Liver (tissue), 3 donors: ENCODE measurements at regions not wholly inside any gene's neighbourhood (a gene's known extent, or its start where the extent isn't known, plus 50 kb on each side); places are given as distances from the start of the nearest gene placed in this dataset.

ENCODE experiments used
- RAD21 ChIP-seq, 2 donors: IDR thresholded peaks; 2 replicates each; pipeline ENCODE4 v1.6.1; 2016; ENCODE audit warnings: antibody characterized with exemption in 2 of 2, mild to moderate bottlenecking in 2 of 2
- TF ChIP-seq, protein P1 (sequence below): fragments of 150-350 bp; IDR thresholded peaks from 2 replicates; pipeline ENCODE4 v1.5.1; 2017; ENCODE audit warnings: improper control_type of control experiment, low read depth, low read length; ENCODE audit not compliant: missing input control
- donor health status: healthy.
- donor health status: healthy.

DNA sequence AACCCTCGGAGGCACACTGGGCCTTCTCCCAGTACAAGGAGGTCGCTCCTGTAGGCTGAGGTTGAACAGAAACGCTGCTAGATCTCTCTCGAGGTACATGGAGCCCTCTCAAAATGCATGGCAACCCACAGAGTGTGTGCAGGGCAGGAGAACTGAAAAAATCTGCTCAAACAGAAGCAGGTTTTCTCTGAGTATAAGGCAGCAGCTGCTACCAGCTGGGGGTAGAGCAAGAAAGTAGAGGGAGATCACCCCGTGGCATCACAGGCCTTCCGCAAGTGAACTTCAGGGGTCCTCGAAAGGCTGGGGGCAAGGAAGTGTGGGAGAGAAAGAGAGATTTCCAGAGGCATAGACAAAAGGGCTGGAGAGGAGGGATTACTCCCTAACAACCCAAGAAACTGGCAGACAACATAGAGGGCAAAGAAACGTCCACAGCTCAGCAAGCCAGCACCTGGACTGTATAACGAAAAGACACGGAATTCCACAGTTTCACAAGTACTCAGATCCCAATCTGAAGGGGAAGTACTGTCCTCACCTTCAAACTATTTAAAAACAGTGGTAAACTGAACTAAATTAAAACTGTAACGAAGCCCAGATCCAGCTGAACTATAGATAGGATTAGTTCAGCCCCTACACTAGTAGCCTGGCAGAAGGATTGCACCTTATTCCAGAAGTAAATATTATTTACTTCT lies 299.2 kb downstream of the IPMK start:
- no peak for TF ChIP-seq RAD21 (IDR thresholded peaks at IDR 0.05)
- TF ChIP-seq, protein P1, sequence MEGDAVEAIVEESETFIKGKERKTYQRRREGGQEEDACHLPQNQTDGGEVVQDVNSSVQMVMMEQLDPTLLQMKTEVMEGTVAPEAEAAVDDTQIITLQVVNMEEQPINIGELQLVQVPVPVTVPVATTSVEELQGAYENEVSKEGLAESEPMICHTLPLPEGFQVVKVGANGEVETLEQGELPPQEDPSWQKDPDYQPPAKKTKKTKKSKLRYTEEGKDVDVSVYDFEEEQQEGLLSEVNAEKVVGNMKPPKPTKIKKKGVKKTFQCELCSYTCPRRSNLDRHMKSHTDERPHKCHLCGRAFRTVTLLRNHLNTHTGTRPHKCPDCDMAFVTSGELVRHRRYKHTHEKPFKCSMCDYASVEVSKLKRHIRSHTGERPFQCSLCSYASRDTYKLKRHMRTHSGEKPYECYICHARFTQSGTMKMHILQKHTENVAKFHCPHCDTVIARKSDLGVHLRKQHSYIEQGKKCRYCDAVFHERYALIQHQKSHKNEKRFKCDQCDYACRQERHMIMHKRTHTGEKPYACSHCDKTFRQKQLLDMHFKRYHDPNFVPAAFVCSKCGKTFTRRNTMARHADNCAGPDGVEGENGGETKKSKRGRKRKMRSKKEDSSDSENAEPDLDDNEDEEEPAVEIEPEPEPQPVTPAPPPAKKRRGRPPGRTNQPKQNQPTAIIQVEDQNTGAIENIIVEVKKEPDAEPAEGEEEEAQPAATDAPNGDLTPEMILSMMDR: no peak
